ENCODE measurements at regions not wholly inside any gene's neighbourhood (a gene's known extent, or its start where the extent isn't known, plus 50 kb on each side); places are given as distances from the start of the nearest gene placed in this dataset.

GRCh38 chr7:68875857-68876256 is 722.4 kb upstream of the AUTS2 start:
- TF ChIP-seq REST (IDR thresholded peaks at IDR 0.05; ENCODE audit: insufficient read depth in 1 of 2, low read depth in 2 of 2, low read length in 2 of 2) (no peak), TAF1 (IDR thresholded peaks at IDR 0.05; ENCODE audit: borderline replicate concordance, insufficient read depth, low read length) (no peak), FOXP2 (optimal IDR thresholded peaks at IDR 0.05; ENCODE audit: borderline replicate concordance, extremely low read depth, extremely low read length, insufficient read depth) (no peak), POLR2AphosphoS5 (IDR thresholded peaks at IDR 0.05; ENCODE audit: low read depth, low read length) (no peak), SIN3A (IDR thresholded peaks at IDR 0.05; ENCODE audit: borderline replicate concordance, insufficient read depth, low read length) (no peak)

- TF ChIP-seq REST (IDR thresholded peaks at IDR 0.05; ENCODE audit: insufficient read depth in 1 of 2, low read depth in 2 of 2, low read length in 2 of 2) (no peak), POLR2AphosphoS5 (IDR thresholded peaks at IDR 0.05; ENCODE audit: low read depth, low read length) (no peak), SIN3A (IDR thresholded peaks at IDR 0.05; ENCODE audit: borderline replicate concordance, insufficient read depth, low read length) (no peak), FOXP2 (optimal IDR thresholded peaks at IDR 0.05; ENCODE audit: borderline replicate concordance, extremely low read depth, extremely low read length, insufficient read depth) (no peak), TAF1 (IDR thresholded peaks at IDR 0.05; ENCODE audit: borderline replicate concordance, insufficient read depth, low read length) (no peak)
Measured at GRCh38 chr7:68888971-68889385, 709.3 kb upstream of the AUTS2 start.

- no peak for TF ChIP-seq TAF1 (IDR thresholded peaks at IDR 0.05; ENCODE audit: borderline replicate concordance, insufficient read depth, low read length)
Measured at GRCh38 chr7:68892236-68892635, 706.0 kb upstream of the AUTS2 start.

GRCh38 chr7:68893411-68893810 is 704.9 kb upstream of the AUTS2 start:
- TF ChIP-seq REST (IDR thresholded peaks at IDR 0.05; ENCODE audit: insufficient read depth in 1 of 2, low read depth in 2 of 2, low read length in 2 of 2), result no peak
- no peak for TF ChIP-seq SIN3A (IDR thresholded peaks at IDR 0.05; ENCODE audit: borderline replicate concordance, insufficient read depth, low read length)
- TF ChIP-seq POLR2AphosphoS5 (IDR thresholded peaks at IDR 0.05; ENCODE audit: low read depth, low read length), result no peak
- no peak for TF ChIP-seq TAF1 (IDR thresholded peaks at IDR 0.05; ENCODE audit: borderline replicate concordance, insufficient read depth, low read length)

GRCh38 chr7:68900096-68900495 is 698.2 kb upstream of the AUTS2 start:
- no peak for TF ChIP-seq SIN3A (IDR thresholded peaks at IDR 0.05; ENCODE audit: borderline replicate concordance, insufficient read depth, low read length)
- no peak for TF ChIP-seq REST (IDR thresholded peaks at IDR 0.05; ENCODE audit: insufficient read depth in 1 of 2, low read depth in 2 of 2, low read length in 2 of 2)
- TF ChIP-seq POLR2AphosphoS5 (IDR thresholded peaks at IDR 0.05; ENCODE audit: low read depth, low read length), result no peak
- TF ChIP-seq FOXP2 (optimal IDR thresholded peaks at IDR 0.05; ENCODE audit: borderline replicate concordance, extremely low read depth, extremely low read length, insufficient read depth), result no peak
- TF ChIP-seq TAF1 (IDR thresholded peaks at IDR 0.05; ENCODE audit: borderline replicate concordance, insufficient read depth, low read length), result no peak

All from PFSK-1 (cell line).